ENCODE measurements at regions not wholly inside any gene's neighbourhood (a gene's known extent, or its start where the extent isn't known, plus 50 kb on each side); places are given as distances from the start of the nearest gene placed in this dataset.

DNA sequence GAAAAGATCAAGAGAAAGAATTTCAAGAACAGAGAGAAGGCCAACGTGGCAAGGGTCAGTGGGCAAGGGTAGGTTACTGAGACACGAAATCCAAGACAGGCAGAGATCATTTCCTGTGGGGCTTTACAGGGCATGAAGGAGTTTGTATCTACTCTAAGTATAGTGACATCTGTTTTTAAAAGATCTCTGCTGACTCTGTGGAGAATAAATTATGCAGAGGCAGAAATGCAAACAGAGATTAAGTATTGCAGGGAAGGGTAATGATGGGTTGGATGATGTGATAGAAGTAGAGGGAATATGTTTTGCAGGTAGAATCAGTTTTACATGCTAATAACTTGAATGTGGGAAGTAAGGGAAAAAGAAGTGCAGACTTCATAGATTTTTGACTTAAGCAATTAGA, 243.5 kb downstream of the FRK start:
- DNase-seq (no peak), ATAC-seq (no peak)
- ChIA-PET CTCF (no interaction called here), POLR2A (no interaction called here)
- Mint-ChIP-seq H3K9me3 (peaks cover 12% of the 10 kb centered on the region), H3K27me3 (no peaks in the 10 kb centered on the region), H3K36me3 (ENCODE audit: low read depth) (no peaks in the 10 kb centered on the region), H3K4me3 (no peak overlapping the region), H3K4me1 (ENCODE audit: low read depth) (no peaks in the 10 kb centered on the region), H3K27ac (no peak overlapping the region)
- intact Hi-C loops (cut with micrococcal nuclease), result no loop called here
- TF ChIP-seq CTCF (IDR thresholded peaks at IDR 0.05), result no peak

DNA sequence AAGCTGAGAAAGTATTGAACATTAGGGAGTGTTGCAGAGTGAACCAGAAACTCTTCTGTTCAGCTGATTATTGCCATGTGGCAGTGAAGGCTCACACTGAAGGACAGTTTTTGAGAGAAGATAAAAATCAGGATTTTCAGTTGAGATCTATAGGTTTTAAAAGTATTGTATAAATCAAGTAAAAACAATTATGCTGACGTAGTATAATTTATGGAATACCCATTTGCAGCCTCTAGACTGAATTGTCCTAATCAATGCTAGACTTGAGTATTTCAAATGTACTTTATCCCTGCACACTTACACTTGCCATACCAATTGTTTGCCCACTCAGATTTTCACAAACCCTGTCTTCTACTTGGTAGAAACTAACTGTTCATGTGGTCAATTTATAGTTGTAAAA, 245.8 kb downstream of the FRK start:
- DNase-seq, result no peak
- ChIA-PET POLR2A (no interaction called here), CTCF (no interaction called here)
- Mint-ChIP-seq H3K27ac (no peak overlapping the region), H3K4me1 (ENCODE audit: low read depth) (no peaks in the 10 kb centered on the region), H3K4me3 (no peak overlapping the region), H3K9me3 (peaks cover 7% of the 10 kb centered on the region), H3K27me3 (no peaks in the 10 kb centered on the region), H3K36me3 (ENCODE audit: low read depth) (no peaks in the 10 kb centered on the region)
- intact Hi-C loops (cut with micrococcal nuclease), result no loop called here
- ATAC-seq, result no peak
- TF ChIP-seq CTCF (IDR thresholded peaks at IDR 0.05), result no peak

GRCh38 chr6:115811541-115811940, 249.2 kb downstream of the FRK start:
- no peak for ATAC-seq
- intact Hi-C loops (cut with micrococcal nuclease), result no loop called here
- no peak for DNase-seq
- ChIA-PET POLR2A (interaction anchor here (1.5 kb wide), 1 partner anchor 28 kb away, joined by 3 read pairs; no protein-coding TSS in a partner anchor), CTCF (no interaction called here)
- Mint-ChIP-seq H3K27ac (no peak overlapping the region), H3K4me3 (no peak overlapping the region), H3K27me3 (no peaks in the 10 kb centered on the region), H3K36me3 (ENCODE audit: low read depth) (no peaks in the 10 kb centered on the region), H3K4me1 (ENCODE audit: low read depth) (no peaks in the 10 kb centered on the region), H3K9me3 (no peaks in the 10 kb centered on the region)
- no peak for TF ChIP-seq CTCF (IDR thresholded peaks at IDR 0.05)

DNA sequence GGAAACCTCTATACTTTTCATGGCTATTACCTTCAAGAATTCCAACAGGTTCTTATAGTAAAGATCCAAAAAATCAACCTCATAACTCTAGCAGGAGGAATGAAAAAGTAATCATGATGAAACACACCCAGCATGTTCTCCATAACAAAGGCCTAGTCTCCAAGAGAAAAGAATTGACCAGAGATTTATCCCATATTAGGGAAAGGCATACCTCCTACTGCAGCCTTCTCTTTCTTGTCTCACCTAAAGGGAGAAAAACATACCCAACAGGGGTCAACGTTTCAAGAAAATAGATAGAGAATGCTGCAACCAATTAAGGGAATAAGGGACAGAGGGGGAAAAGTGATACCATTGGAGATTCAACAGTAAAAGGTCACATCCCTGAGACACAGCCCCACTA, 262.5 kb downstream of the FRK start:
- CTCF ChIA-PET, result no interaction called here
- DNase-seq (no peak), ATAC-seq (no peak)
- POLR2A ChIA-PET, result no interaction called here
- Mint-ChIP-seq H3K27me3 (no peaks in the 10 kb centered on the region), H3K4me3 (no peak overlapping the region), H3K27ac (no peak overlapping the region), H3K9me3 (no peaks in the 10 kb centered on the region), H3K4me1 (ENCODE audit: low read depth) (no peaks in the 10 kb centered on the region), H3K36me3 (ENCODE audit: low read depth) (no peaks in the 10 kb centered on the region)
- intact Hi-C loops (cut with micrococcal nuclease), result no loop called here
- no peak for TF ChIP-seq CTCF (IDR thresholded peaks at IDR 0.05)

- H3K9me3 Mint-ChIP-seq, result no peaks in the 10 kb centered on the region
- H3K4me3 Mint-ChIP-seq, result no peak overlapping the region
- intact Hi-C loops (cut with micrococcal nuclease), result no loop called here
- ATAC-seq, result no peak
- H3K36me3 Mint-ChIP-seq (ENCODE audit: low read depth), result no peaks in the 10 kb centered on the region
- no peak for TF ChIP-seq CTCF (IDR thresholded peaks at IDR 0.05)
- ChIA-PET POLR2A (no interaction called here), CTCF (no interaction called here)
- no peaks in the 10 kb centered on the region for H3K4me1 Mint-ChIP-seq (ENCODE audit: low read depth)
- no peaks in the 10 kb centered on the region for H3K27me3 Mint-ChIP-seq
- DNase-seq, result no peak
- H3K27ac Mint-ChIP-seq, result no peak overlapping the region
Measured at GRCh38 chr6:115796829-115797228, 263.9 kb downstream of the FRK start.
